Nucleus accumbens (tissue), 56 donors: ENCODE measurements at regions not wholly inside any gene's neighbourhood (a gene's known extent, or its start where the extent isn't known, plus 50 kb on each side); places are given as distances from the start of the nearest gene placed in this dataset.
"Not testable (repeated sequence)": the region's sequence is repeated elsewhere in the genome, so short reads cannot be mapped to it uniquely, and the experiment has no call there.

Experiments
- DNase-seq, 56 donors: peaks; one replicate each; lab custom pipeline; 2025; lab: John Stamatoyannopoulos, UW

DNA sequence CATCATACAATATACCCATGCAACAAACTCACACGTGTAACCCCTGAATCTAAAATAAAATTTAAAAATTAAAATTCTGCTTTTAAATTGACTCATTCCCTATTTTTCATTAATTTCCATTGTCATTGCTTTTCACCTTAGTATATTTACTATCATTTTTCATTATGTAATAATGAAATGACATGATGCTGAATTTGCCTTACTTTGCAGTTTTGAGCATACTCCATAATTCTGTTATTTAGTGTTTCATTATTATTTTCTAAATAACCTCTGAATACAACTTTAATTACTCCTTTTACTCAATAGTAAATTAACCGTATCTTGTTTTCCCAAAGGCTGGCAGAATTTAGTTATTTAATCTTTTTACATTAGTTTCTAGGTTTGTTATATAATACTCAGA, 719.6 kb downstream of the DOK5 start:
- no peak for DNase-seq

DNA sequence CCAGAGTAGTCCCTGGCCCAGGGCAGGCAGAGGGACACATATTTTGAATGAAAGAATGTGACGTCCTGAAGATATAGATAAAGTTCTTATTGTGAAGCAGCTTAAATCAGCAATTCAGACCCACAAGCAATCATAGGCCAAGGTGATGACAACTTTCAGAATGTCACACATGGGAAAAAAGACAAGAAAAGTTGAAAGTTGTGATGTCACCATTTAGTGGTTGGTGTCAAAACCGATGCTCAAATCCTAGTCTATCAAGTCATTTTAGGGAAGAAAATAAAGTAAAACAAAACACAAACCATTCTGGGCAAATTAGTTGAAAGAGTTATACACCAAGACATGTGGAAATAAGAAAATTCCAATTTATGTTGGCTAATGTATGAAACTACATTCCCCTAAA, 710.8 kb downstream of the DOK5 start:
- no peak for DNase-seq

DNA sequence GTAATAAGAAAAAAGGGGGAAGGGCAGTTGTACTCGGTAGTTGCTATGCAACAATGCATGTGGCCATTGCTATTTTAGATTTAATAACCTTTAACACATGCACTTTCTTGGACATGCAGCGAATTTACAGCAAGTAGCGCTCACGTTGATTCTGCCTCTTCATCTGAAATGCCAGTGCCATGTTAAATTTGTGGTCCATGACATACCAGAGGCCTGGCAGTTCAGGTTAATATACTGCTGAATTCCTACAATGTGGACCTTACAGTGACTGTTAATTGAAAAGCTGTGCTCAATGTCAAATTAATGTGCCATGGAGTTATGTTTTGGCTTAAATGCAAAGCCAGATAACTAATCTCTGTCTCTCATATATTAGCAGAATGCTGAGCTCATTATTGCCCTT, 699.7 kb downstream of the DOK5 start:
- no peak for DNase-seq

DNA sequence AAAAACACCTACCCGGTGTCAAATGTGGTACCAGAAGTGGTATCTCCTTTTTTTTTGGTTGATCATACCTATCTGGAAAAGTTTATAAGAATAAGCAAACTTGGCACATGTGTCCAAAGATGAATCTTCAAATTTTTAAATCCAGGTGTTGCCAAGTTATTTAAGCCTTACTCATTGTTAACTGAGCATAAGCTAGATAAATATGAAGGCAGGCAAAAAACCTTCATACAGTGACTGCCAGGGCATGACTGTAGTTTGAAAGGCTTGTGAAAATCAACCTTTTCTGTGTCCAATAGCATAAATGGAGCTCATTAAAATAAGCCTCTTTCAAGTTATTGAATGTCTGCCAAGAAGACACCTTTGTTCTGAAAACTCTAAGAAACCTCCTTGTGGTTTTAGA, 699.2 kb downstream of the DOK5 start:
- DNase-seq: no peak

DNA sequence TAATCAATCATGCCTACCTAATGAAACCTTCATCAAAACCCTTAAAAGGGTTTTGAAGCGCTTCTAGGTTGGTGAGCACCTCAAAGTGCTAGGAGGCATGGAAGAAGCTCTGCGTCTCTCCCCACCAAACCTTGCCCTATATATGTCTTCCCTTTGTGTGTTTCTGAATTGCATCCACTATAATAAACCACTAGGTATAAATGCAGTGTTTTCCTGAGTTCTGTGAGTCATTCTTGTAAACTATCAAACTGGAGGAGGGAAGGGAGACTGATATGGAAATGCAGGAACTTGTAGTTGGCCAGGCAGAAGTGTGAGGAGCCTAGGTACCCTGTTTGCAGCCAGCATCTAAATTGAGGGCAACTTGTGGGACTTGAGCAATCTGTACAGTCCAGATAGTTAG, 698.8 kb downstream of the DOK5 start:
- no peak for DNase-seq

DNA sequence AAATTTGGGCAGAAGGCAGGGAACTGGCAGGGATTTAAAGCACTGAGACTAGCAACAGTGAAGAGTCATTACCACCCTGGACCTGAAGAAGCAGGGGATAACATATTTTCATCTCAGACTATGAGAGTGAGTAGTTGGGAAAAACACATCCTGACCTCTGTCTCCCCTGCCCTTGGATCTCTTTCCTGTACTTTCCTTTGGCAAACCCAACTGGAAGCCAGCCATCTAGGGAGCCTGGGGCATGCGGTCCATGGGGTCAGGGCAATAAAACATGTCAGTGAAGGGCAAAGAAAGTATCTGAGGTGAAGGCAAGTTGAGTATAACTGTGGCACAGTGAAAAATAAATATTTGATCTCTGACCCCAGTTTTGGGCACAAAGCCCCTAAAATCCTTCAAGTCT, 698.2 kb downstream of the DOK5 start:
- DNase-seq: no peak

DNA sequence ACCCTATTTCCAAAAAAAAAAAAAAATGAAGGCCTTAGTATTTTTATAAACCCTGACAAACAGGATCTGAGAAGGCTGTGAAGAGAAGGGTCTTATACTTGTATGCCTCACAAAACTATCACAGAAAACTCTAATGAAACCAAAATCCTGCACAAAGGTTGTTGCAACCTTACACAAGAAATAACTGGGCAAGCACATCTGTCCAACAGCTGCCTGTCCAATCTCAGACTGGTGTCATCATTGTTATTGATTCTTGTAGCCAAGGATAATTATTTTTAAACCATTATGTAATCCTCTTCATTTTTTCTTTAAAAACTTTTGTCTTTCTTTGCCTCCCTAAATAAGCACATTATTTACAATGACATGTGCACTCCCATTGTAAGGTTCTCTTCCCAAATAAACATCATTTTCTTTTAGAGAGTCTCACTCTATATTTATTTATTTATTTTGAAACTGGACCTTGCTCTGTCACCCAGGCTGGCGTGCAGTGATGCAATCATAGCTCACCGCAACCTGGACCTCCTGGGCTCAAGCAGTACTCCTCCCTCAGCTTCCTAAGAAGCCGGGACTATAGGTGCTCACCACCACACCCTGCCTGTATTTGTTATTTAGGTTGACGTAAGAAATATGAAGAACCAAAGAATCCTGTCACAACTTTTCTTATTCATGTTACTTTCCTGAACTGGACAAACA, 697.1 kb downstream of the DOK5 start:
- DNase-seq: no peak

DNA sequence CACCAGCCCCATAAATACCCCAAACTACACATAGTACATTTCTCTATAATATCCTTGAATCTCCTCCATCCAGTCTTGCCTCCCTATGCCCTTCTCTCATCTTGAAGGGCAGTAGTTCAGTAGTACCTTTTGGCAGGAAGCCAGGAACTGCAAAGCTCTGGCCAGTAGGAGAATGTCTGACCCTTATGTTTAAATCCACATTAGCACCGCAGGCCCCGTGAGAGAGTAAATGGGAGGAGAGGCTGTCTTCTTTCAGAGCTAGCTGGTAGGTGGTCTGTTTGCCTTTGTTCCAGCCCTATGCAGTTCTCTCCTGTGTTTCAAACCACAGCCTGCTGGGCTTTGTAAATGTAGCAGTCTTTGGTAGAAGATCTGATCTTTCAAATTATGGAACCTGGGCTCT, 690.7 kb downstream of the DOK5 start:
- no peak for DNase-seq

DNA sequence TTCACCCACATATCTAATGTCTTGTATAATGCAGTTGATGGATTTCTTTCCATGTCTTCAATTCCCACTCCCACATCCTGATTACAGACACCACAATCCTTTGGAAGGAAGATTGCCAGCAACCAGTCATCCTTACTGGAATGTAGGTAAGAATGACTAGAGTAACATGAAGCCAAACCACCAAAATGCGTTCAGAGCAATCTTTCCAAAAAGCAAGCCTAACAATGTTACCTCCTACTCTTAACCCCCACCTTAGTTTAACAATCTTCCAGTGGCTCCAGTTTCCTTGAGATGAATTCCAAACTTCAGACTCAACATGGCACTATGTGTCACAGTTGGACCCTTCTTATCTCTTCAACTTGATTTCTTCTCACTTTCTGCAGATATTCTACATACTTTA, 685.6 kb downstream of the DOK5 start:
- no peak for DNase-seq

DNA sequence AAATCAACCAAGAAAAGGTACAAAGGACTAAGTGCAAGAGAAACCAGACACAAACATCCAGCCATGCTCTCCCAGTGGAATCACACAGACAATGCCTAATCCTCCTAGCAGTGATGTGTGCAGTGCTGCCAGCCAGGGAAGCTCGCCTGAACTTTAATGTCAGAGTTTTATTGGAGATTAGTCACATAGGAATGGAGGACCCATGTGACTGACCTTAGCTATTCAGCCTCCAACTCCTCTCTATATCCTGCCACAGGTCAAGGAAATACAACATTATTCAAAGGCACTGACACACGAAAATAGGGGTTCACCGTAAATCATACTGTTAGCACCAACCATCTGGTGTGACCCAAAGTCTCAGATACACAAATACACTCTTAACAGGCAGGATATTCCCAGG, 684.6 kb downstream of the DOK5 start:
- no peak for DNase-seq

DNA sequence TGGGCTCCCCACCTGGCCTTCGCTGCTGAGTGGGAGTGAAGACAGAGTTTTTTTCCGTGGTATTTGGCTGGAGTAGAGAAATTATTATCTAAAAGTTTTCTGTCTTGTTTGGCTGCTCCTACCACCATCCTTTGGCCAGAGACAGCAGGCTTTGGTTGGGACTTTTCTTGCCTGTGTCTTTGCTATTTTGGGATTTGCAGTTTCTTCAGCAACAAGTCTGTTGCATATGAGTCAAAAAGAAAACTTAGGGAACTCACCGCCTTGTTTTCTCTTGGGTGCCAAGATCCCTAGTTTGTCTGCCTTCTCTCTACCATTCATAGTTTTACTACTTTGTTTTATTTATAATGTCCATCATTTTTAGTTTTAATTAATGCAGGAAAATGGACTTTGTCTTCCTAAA, 683.8 kb downstream of the DOK5 start:
- no peak for DNase-seq

DNA sequence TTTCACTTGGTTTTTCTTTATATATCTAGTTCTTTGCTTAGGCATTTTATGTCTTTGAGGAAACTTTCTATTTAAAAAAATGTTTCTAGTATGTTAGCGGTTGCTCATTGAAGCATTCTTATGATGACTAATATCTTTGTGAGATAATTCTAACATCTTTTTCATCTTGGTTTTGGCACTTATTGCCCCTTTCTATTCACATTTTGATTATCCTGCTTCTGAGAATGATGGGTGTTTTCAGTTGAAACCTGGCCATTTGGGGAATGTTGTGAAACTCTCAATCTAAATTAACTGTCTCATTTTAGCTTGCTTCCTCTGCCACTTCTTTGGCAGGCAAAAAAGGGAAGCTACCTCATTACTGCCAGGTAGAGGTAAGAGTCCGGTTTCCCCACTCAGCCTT, 683.1 kb downstream of the DOK5 start:
- no peak for DNase-seq

DNA sequence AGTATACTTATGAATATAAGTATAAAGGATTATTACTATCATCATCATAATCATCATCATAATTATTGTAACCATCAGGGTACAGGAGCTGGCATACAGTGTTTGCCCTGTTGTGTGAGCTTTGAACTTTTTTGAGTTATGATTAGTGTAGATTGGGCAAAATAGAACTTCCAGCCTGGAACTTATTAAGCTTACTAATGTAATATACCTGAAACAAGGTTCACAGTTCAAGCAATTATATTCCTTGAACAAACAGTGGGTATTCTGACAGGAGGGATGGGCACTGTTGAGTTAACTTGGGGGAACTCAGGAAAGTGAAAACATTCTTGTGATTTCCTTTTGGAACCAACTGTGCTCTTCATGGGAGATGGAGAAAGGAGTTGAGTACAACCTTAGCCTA, 680.0 kb downstream of the DOK5 start:
- DNase-seq: no peak

DNA sequence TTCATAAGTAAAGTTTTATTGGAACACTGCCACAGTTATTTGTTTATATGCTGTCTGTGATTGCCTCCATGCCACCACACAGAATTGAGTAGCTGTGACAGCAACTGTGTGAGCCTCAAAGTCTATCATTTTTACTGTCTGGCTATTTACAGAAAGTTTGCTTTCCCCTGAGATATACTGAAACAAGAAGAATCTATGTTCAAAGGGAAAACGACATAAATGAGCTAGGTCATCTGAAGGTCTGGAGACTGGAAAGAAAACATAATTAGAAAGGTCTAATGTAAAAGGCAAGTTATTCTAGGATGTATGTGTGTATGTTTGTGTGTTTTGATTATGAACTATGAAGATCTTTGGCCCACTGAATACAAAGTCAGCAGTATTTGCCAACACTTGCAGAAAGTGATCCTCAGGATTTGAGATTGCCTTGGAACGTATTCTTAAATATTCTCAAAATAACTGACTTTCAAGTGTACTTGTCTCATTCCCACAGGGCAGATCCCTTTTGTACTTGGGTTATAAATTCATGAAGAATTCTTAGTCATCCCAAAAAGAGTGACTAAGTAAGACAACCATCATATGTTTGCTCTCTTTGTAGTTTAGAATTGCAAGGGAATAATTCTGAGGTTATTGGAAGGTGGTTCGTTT, 677.7 kb downstream of the DOK5 start:
- no peak for DNase-seq

DNA sequence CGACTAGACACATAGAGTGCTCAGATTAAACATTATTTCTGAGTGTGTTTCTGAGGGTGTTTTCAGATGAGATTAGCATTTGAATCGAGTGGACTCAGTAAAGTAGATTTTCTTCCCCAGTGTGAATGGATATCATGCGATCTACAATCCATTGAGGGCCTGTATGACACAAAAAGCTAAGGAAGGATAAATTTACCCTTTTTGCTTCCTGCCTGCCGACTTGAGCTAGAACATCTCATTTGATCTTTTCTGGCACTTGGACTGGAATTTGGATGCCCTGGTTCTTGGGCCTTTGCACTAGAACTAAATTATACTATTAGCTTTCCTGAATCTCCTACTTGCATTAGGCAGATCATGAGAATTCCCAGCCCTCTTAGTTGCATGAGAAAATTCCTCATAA, 675.8 kb downstream of the DOK5 start:
- DNase-seq: no peak

DNA sequence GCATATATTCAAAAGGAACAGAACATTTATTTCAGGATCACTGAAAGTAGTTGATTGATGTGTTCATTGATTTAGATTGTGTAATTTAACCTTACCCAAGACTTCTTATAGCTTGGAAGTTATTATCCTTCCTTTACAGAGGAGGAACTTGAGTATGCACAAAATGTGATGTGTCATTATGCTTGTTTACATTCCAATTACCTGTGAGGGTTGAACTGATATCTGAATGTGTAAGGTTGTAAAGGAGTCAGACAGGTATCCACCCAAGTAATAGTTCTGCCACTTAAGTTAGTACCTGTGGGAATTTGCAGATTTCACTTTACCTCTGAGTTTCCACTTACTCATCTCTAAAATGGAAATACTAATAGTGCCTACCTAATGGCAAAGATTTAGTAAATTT, 668.2 kb downstream of the DOK5 start:
- DNase-seq: no peak

DNA sequence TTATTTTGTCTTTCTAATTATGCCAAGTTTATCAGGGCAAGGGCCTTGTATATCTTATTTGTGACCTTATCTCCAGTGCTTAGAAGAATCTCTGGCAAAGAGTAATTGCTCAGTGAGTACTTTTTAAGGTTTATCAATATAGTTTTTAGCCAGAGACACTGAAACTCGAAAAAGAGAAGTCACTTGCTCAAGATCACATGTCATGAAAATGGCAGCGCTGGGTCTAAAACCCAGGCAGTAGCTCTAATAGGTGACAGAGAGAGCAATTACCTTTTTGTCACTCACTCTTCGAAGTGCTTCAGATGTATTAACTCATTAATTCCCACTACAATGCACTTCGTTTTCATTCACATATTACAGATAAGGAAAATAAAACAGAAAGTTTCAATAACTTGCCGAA, 667.5 kb downstream of the DOK5 start:
- DNase-seq: no peak

DNA sequence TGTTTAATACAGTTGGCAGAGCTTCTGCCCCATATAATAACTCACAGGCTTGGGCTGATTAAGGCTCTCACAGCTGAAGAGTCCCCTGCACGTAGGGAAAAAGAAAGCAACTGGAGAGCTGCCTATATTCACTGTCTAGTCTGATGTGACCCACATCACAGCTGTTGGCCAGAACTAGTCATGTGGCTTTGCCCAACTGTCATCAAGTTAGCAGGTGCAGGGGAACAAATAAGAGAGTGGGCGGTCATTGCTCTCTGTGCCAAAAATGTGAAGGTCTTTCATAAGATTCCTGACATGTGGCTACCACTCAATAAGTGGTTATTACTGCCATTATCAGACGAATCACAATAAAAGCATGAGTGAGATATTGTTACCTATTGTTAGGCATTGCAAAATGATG, 665.2 kb downstream of the DOK5 start:
- DNase-seq: no peak

DNA sequence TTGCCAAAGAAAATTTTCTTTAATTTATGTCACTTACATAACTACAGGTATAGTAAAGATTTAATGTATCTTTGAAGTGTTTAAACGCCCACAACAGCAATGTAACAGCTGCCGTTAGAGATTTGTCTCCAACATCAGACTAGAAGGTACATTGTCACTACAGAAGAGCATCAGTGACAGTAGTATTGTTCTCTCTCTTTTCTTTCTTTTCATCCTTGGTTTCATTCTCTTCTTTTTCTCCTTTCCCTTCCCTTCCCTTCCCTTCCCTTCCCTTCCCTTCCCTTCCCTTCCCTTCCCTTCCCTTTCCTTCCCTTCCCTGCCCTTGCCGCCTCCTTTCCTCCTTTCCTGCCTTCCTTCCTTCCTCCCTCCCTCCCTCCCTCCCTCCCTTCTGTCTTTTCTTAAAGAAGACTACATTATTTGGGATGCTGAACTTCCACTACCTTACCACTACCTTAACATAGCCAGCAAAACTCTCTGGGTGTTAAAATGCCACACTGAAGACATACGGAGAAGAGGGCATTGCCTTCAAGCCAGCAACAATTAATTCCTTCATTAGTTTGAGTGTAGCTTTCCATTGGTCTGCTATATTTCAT, 663.9 kb downstream of the DOK5 start:
- DNase-seq: no peak

DNA sequence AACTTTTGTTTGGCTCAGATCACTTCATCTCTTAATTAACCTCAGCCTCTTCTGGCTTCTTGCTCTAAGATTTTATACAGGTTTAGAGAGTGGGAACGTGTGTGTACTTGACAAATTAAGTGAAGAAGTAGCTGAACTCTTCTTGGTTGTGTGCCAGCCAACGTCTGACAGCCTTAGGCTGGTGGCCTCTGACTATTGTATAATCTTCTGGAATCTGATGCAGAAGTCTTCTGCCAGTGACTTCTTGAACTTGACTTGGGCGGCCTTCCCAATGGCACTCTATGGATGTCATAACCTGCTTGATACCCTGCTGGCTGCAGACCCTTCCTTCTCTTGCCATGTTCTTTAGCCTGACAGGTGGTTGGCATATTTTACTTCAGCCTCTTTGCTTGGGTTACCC, 660.5 kb downstream of the DOK5 start:
- DNase-seq: no peak

DNA sequence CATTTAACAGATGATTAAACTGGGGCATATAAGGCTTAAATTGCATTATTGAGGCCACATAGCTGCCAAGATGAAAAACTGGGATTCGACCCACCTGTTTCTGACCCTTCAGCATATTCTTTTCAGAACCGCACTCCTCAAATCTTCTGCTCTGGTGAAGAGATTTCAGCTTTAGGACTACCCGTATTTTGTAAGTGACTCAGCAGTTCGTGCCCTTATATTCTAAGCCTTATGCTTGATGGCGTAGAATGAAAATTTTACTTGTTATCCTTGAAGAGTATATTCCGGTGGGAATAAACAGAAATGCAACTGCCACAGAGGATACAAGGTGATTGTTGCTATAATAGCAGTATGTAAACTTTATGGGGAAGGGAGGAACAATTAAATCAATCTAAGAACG, 657.1 kb downstream of the DOK5 start:
- no peak for DNase-seq

DNA sequence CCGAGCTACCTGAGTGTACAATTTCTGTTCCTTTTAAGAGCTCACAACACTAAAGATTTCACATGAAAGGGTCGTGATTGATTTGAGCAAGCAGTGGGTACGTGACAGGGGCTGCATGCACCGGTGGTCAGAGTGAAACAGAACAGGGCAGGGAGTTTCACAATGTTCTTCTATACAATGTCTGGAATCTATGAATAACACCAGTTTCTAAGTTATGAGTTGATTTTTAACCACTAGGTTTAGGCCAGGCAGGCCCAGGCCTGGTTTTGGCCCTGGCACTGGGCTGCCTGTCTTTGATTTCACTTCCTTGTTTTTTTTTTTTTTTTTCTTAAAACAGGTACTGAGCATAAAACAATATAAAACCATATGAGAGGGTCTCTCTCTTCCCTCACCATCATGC, 642.2 kb downstream of the DOK5 start:
- not testable (repeated sequence) for DNase-seq
